Spleen (tissue), 11 donors: ENCODE measurements at regions not wholly inside any gene's neighbourhood (a gene's known extent, or its start where the extent isn't known, plus 50 kb on each side); places are given as distances from the start of the nearest gene placed in this dataset.

Experiments used
- DNase-seq: peaks from one replicate; pipeline ENCODE4 v3.0.0-alpha.2; 2020
- H3K27ac ChIP-seq, 8 donors: fragments of 200-600 bp; sonication (generic) in 7 of 8; 1 replicate in 4 of 8; 2 replicates in 4 of 8; pipeline versions ENCODE4 v1.5.0 to v1.8.0; 2016 to 2021; ENCODE audit warnings: inconsistent platforms in 4 of 8, mild to moderate bottlenecking in 4 of 8, moderate library complexity in 1 of 8
- H3K27me3 ChIP-seq, 7 donors: fragments of 200-600 bp; sonication (generic) in 6 of 7; replicated peaks in 1 of 7; 1 replicate in 4 of 7; 2 replicates in 3 of 7; pipeline versions ENCODE4 v1.5.0 to v1.8.0; 2016 to 2021; ENCODE audit warnings: inconsistent platforms in 3 of 7, mild to moderate bottlenecking in 1 of 7
- H3K36me3 ChIP-seq, 6 donors: fragments of 200-600 bp; sonication (generic) in 5 of 6; 1 replicate in 4 of 6; 2 replicates in 2 of 6; pipeline versions ENCODE4 v1.5.0 to v1.8.0; 2016 to 2021; ENCODE audit warnings: inconsistent platforms in 2 of 6
- H3K4me1 ChIP-seq, 6 donors: fragments of 200-600 bp; sonication (generic) in 5 of 6; 1 replicate in 3 of 6; 2 replicates in 3 of 6; pipeline versions ENCODE4 v1.5.0 to v1.8.0; 2016 to 2021; ENCODE audit warnings: inconsistent platforms in 3 of 6
- H3K4me3 ChIP-seq, 8 donors: fragments of 200-600 bp; sonication (generic) in 7 of 8; 1 replicate in 4 of 8; 2 replicates in 4 of 8; pipeline versions ENCODE4 v1.5.0 to v1.8.0; 2016 to 2021; ENCODE audit warnings: inconsistent platforms in 4 of 8, mild to moderate bottlenecking in 4 of 8, moderate library complexity in 2 of 8
- H3K9me3 ChIP-seq, 8 donors: fragments of 200-600 bp; sonication (generic) in 7 of 8; 1 replicate in 4 of 8; 2 replicates in 4 of 8; pipeline versions ENCODE4 v1.5.0 to v1.8.0; 2016 to 2021; ENCODE audit warnings: inconsistent platforms in 4 of 8
- CTCF ChIP-seq, 11 experiments: fragments of 200-600 bp in 7 of 11; fragments of 450-650 bp in 4 of 11; sonication (generic) in 4 of 11; IDR thresholded peaks in 8 of 11; conservative IDR thresholded peaks in 3 of 11; 1 replicate in 7 of 11; 2 replicates in 4 of 11; pipeline versions ENCODE4 v1.4.0 to v1.8.0; 2016 to 2021; ENCODE audit warnings: antibody characterized with exemption in 11 of 11, inconsistent platforms in 4 of 11, mild to moderate bottlenecking in 1 of 11
- POLR2A ChIP-seq, 3 donors: fragments of 450-650 bp; IDR thresholded peaks; one replicate each; pipeline ENCODE4 v1.5.1; 2017; ENCODE audit warnings: antibody characterized with exemption in 3 of 3, mild to moderate bottlenecking in 1 of 3
- POLR2AphosphoS5 ChIP-seq, 3 donors: sonication (generic); formaldehyde crosslinking; IDR thresholded peaks; one replicate each; pipeline ENCODE4 v1.5.1; 2017; ENCODE audit warnings: antibody characterized with exemption in 3 of 3
- WGBS, 5 donors: extraction: QIAGEN DNeasy Blood & Tissue Kit in 3 of 5; methylation state at CpG; one replicate each; pipeline versions ENCODE4 v1.1.5 to v1.1.7; 2013 to 2018; 5-methylcytosine and 5-hydroxymethylcytosine counted together
- intact Hi-C: fragments of 100-400 bp; cut with DNase I; formaldehyde crosslinking; loops from one replicate; pipeline ENCODE4 v1.15.0; 2023; ENCODE audit warnings: low total_unique reads
- donor health status: healthy with polysubstance abuse.
- donor health status: DM: no; HTN: no; CAD: no; lungs with moderate emphysema.
- donor health status: DM: no; HTN: no; CAD: no.
- donor health status: Bipolar disorder and iron deficiency.
- donor health status: healthy.
- donor health status: DM: no; HTN: no; CAD: no.
- donor health status: DM: yes; HTN: yes; CAD: no.

GRCh38 chr1:219359126-219359525 lies 185.4 kb downstream of the LYPLAL1 start:
- Histone ChIP-seq H3K4me1 (no peaks in the 10 kb centered on the region), H3K9me3 (no peaks in the 10 kb centered on the region), H3K27ac (no peak overlapping the region), H3K27me3 (peaks cover 0 to 29% (median 0%) of the 10 kb centered on the region in 7 donors), H3K36me3 (no peaks in the 10 kb centered on the region), H3K4me3 (no peak overlapping the region)
- no peak for TF ChIP-seq CTCF (IDR thresholded peaks at IDR 0.05 in 8 of 11, conservative IDR thresholded peaks at IDR 0.05 in 3 of 11)
- TF ChIP-seq POLR2A (IDR thresholded peaks at IDR 0.05): no peak
- no peak for TF ChIP-seq POLR2AphosphoS5 (IDR thresholded peaks at IDR 0.05)
- intact Hi-C loops: no loop called here
- DNase-seq: no peak
- 75 to 90% (median 84%) methylated on average over 2 of the region's 2 CpGs for WGBS, 5 donors

GRCh38 chr1:219358080-219358479 lies 184.4 kb downstream of the LYPLAL1 start:
- Histone ChIP-seq H3K9me3 (no peaks in the 10 kb centered on the region), H3K27ac (no peak overlapping the region), H3K4me1 (no peaks in the 10 kb centered on the region), H3K36me3 (no peaks in the 10 kb centered on the region), H3K27me3 (peaks cover 0 to 29% (median 0%) of the 10 kb centered on the region in 7 donors), H3K4me3 (no peak overlapping the region)
- DNase-seq: no peak
- intact Hi-C loops: no loop called here
- 77 to 93% (median 84%) methylated on average over 2 of the region's 2 CpGs for WGBS, 5 donors
- TF ChIP-seq CTCF (IDR thresholded peaks at IDR 0.05 in 8 of 11, conservative IDR thresholded peaks at IDR 0.05 in 3 of 11): no peak
- no peak for TF ChIP-seq POLR2AphosphoS5 (IDR thresholded peaks at IDR 0.05)
- TF ChIP-seq POLR2A (IDR thresholded peaks at IDR 0.05): no peak

GRCh38 chr1:219354962-219355361 lies 181.3 kb downstream of the LYPLAL1 start:
- Histone ChIP-seq H3K4me1 (no peaks in the 10 kb centered on the region), H3K27me3 (peaks cover 0 to 15% (median 0%) of the 10 kb centered on the region in 7 donors), H3K36me3 (no peaks in the 10 kb centered on the region), H3K27ac (no peak overlapping the region), H3K4me3 (no peak overlapping the region), H3K9me3 (no peaks in the 10 kb centered on the region)
- intact Hi-C loops: no loop called here
- TF ChIP-seq CTCF (IDR thresholded peaks at IDR 0.05 in 8 of 11, conservative IDR thresholded peaks at IDR 0.05 in 3 of 11) (no peak), POLR2AphosphoS5 (IDR thresholded peaks at IDR 0.05) (no peak), POLR2A (IDR thresholded peaks at IDR 0.05) (no peak)
- DNase-seq: no peak
- WGBS, 5 donors: 84 to 90% (median 88%) methylated on average over 4 of the region's 4 CpGs

- Histone ChIP-seq H3K4me1 (peaks cover 0 to 5% (median 0%) of the 10 kb centered on the region in 6 donors), H3K27ac (no peak overlapping the region), H3K4me3 (no peak overlapping the region), H3K27me3 (peaks cover 0 to 6% (median 0%) of the 10 kb centered on the region in 7 donors), H3K9me3 (peaks cover 0 to 3% (median 0%) of the 10 kb centered on the region in 8 donors), H3K36me3 (no peaks in the 10 kb centered on the region)
- intact Hi-C loops: no loop called here
- TF ChIP-seq POLR2A (IDR thresholded peaks at IDR 0.05): no peak
- no peak for TF ChIP-seq POLR2AphosphoS5 (IDR thresholded peaks at IDR 0.05)
- no peak for TF ChIP-seq CTCF (IDR thresholded peaks at IDR 0.05 in 8 of 11, conservative IDR thresholded peaks at IDR 0.05 in 3 of 11)
- no peak for DNase-seq
- WGBS, 5 donors: 82 to 88% (median 85%) methylated on average over 4 of the region's 4 CpGs
Measured at GRCh38 chr1:219352961-219353651, 179.4 kb downstream of the LYPLAL1 start.
